Progenitor cell of endocrine pancreas (in vitro differentiated cells): ENCODE measurements at regions not wholly inside any gene's neighbourhood (a gene's known extent, or its start where the extent isn't known, plus 50 kb on each side); places are given as distances from the start of the nearest gene placed in this dataset.

Source experiments
- DNase-seq: peaks from one replicate; pipeline ENCODE4 v3.0.0; 2021; ENCODE audit warnings: low spot score; ENCODE audit not compliant: unreplicated experiment
- H3K27ac Mint-ChIP-seq: 2 replicates; pipeline ENCODE4 v1.8.0; 2021; ENCODE audit warnings: mild to moderate bottlenecking, moderate library complexity, mixed read lengths
- H3K27me3 Mint-ChIP-seq: 2 replicates; pipeline ENCODE4 v1.8.0; 2021; ENCODE audit warnings: mixed read lengths
- H3K36me3 Mint-ChIP-seq: 2 replicates; pipeline ENCODE4 v1.8.0; 2022; ENCODE audit warnings: mixed read lengths; ENCODE audit not compliant: insufficient read depth
- H3K4me1 Mint-ChIP-seq: 2 replicates; pipeline ENCODE4 v1.8.0; 2021; ENCODE audit warnings: low read depth, mixed read lengths
- H3K4me3 Mint-ChIP-seq: 2 replicates; pipeline ENCODE4 v1.8.0; 2021; ENCODE audit warnings: low read depth, mild to moderate bottlenecking, moderate library complexity, mixed read lengths
- H3K9me3 Mint-ChIP-seq: 2 replicates; pipeline ENCODE4 v1.8.0; 2021; ENCODE audit warnings: low read depth, mixed read lengths
- TF ChIP-seq, protein P1 (sequence below): fragments of 200-600 bp; sonication (generic); IDR thresholded peaks from one replicate; pipeline ENCODE4 v1.5.0; 2021; ENCODE audit warnings: antibody characterized with exemption, mild to moderate bottlenecking; ENCODE audit not compliant: unreplicated experiment

DNA sequence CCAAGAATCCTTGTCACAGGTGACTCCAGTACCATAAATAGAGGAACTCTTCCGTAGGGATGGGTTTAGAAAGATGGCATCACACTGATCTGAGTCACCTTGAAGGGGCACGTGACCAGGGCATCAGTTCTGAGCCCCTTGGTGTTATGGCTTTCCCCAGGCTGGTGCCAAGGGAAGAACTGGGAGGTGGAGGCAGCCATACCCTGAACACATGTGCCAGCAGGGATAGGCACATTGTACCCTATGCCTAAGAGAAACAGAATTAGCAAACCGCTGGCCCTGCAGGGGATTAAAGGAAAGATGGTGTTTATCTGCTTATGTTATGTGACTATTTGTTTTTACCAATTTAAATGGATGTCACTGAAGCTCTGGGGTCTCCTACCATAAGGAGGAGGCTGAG is 196.2 kb downstream of the RGS3 start:
- no peak for DNase-seq
- Mint-ChIP-seq H3K4me1 (peaks cover 10% of the 10 kb centered on the region), H3K4me3 (no peak overlapping the region), H3K27me3 (peaks cover 12% of the 10 kb centered on the region), H3K36me3 (no peaks in the 10 kb centered on the region), H3K9me3 (no peaks in the 10 kb centered on the region), H3K27ac (no peak overlapping the region)
- TF ChIP-seq, protein P1, sequence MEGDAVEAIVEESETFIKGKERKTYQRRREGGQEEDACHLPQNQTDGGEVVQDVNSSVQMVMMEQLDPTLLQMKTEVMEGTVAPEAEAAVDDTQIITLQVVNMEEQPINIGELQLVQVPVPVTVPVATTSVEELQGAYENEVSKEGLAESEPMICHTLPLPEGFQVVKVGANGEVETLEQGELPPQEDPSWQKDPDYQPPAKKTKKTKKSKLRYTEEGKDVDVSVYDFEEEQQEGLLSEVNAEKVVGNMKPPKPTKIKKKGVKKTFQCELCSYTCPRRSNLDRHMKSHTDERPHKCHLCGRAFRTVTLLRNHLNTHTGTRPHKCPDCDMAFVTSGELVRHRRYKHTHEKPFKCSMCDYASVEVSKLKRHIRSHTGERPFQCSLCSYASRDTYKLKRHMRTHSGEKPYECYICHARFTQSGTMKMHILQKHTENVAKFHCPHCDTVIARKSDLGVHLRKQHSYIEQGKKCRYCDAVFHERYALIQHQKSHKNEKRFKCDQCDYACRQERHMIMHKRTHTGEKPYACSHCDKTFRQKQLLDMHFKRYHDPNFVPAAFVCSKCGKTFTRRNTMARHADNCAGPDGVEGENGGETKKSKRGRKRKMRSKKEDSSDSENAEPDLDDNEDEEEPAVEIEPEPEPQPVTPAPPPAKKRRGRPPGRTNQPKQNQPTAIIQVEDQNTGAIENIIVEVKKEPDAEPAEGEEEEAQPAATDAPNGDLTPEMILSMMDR: no peak

DNA sequence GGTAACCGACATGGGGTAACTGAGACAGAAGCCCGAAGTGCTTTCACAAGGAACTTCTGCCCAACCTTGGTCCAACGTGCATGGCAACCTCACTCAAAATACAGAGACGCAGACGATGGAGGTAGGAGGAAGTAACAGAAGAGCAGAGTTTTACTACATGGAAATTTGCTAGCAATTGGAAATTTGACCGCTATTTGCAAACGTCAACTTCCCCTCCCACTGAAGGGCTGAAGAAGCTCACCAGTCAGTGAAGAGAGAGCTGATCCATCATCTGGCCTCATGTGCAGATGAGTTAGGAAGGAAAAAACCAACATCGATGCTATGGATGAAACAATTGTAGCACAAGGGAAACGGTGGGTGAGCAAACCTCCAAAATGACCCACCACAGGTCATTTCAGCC is 196.7 kb downstream of the RGS3 start:
- H3K4me1 Mint-ChIP-seq: peaks cover 8% of the 10 kb centered on the region
- H3K9me3 Mint-ChIP-seq: no peaks in the 10 kb centered on the region
- no peak overlapping the region for H3K4me3 Mint-ChIP-seq
- no peak for DNase-seq
- no peaks in the 10 kb centered on the region for H3K36me3 Mint-ChIP-seq
- H3K27me3 Mint-ChIP-seq: peaks cover 12% of the 10 kb centered on the region
- TF ChIP-seq, protein P1: no peak
- H3K27ac Mint-ChIP-seq: no peak overlapping the region

DNA sequence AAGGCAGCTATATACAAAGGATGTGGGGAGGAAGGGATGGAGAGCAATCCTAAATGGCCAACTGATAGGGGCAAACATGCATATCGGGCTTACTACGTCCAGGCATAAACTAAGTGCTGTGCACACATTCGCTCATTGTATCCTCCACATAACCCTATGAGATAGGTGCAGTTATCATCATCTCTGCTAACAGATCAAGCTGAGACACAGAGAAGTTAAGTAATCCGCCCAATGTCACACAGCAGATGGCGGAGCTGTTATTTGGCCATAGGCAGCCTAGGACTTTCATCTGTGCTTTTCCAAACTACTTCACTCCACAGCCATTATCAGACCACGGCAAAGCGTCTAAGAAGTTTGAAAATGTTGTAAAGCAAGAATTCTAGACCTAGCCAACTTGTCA is 197.5 kb downstream of the RGS3 start:
- TF ChIP-seq, protein P1: no peak
- Mint-ChIP-seq H3K27ac (no peak overlapping the region), H3K4me1 (peaks cover 5% of the 10 kb centered on the region), H3K27me3 (peaks cover 12% of the 10 kb centered on the region), H3K4me3 (no peak overlapping the region), H3K9me3 (no peaks in the 10 kb centered on the region), H3K36me3 (no peaks in the 10 kb centered on the region)
- DNase-seq: no peak

DNA sequence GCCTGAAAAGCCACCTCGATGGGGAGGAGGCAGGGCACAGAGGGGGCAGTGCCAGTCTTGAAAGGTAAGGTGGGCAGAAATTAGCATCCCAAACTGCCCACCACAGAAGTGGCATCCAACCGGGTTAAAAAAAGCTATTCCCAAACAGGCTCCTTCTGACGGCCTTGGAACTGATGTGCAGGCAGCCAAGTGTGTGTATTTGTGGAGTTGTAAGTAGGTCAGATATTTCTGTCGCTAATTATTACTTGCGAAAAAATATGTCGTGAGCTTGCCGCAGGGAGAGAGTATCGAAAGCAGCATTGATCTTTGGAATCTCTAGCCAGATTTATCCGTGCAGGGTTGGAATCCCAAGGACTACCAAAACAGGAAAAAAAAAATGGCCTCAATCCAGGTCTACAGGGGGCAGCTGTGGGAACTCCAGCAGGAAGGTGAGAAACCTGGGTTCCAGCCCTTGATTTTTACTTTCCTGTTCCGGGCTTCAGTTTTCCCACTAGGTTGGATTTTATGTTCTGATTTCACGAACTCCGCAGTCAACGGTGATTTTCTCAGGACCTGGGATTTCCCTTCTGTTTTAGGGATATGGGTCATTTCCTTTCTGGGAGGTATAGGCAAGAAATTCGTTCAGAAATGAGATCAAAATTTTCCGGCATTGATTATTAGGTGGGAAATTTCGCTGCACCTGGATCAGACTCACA is 200.8 kb downstream of the RGS3 start:
- Mint-ChIP-seq H3K4me1 (peaks cover 5% of the 10 kb centered on the region), H3K27ac (no peak overlapping the region), H3K9me3 (no peaks in the 10 kb centered on the region), H3K36me3 (no peaks in the 10 kb centered on the region), H3K27me3 (peaks cover 11% of the 10 kb centered on the region), H3K4me3 (no peak overlapping the region)
- TF ChIP-seq, protein P1: no peak
- no peak for DNase-seq

DNA sequence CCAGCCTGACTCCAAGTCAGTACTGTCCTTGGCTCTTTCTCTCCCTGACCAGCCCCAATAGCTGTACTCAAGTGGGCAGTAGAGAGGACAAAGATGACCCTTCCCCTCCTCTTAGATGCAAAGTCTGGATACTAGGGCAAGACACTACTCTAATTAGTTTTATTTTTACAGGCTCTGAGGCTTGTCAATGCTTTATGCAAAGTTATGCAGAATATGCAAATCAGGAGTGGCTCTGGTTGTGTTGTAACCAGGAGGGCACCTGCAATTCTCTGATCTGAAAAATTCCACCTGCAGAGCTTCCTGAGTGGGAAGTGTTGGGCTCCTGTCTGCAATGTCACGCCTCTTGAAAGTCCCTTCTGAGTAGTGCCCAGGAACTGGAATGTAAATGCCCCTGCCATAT is 201.5 kb downstream of the RGS3 start:
- Mint-ChIP-seq H3K4me3 (no peak overlapping the region), H3K4me1 (peaks cover 5% of the 10 kb centered on the region), H3K27me3 (peaks cover 10% of the 10 kb centered on the region), H3K9me3 (no peaks in the 10 kb centered on the region), H3K36me3 (no peaks in the 10 kb centered on the region), H3K27ac (no peak overlapping the region)
- DNase-seq: no peak
- TF ChIP-seq, protein P1: no peak
